Lung (tissue), 11 donors: ENCODE measurements at regions not wholly inside any gene's neighbourhood (a gene's known extent, or its start where the extent isn't known, plus 50 kb on each side); places are given as distances from the start of the nearest gene placed in this dataset.

ENCODE experiments used
- ATAC-seq: fragments of 200-7000 bp; cut with Tn5 transposase; one replicate; pipeline ENCODE4 v1.9.1; 2020; ENCODE audit warnings: moderate number of reproducible peaks; ENCODE audit not compliant: insufficient read depth, low FRiP score
- DNase-seq, 3 donors: peaks; one replicate each; pipeline ENCODE4 v3.0.0-alpha.2; 2013 to 2017
- H3K27ac ChIP-seq, 2 donors: one replicate each; pipeline ENCODE4 v1.5.1; 2013; ENCODE audit warnings: mild to moderate bottlenecking in 2 of 2, moderate library complexity in 2 of 2, control low read depth in 1 of 2, inconsistent platforms in 1 of 2, low read depth in 1 of 2, low read length in 1 of 2
- H3K27me3 ChIP-seq, 3 donors: one replicate each; pipeline ENCODE4 v1.5.1; 2013; ENCODE audit warnings: low read length in 2 of 3; ENCODE audit not compliant: control insufficient read depth in 3 of 3, insufficient read depth in 3 of 3
- H3K36me3 ChIP-seq, 4 donors: one replicate each; pipeline ENCODE4 v1.5.1; 2013; ENCODE audit warnings: low read length in 4 of 4, mild to moderate bottlenecking in 1 of 4, moderate library complexity in 1 of 4; ENCODE audit not compliant: control insufficient read depth in 4 of 4, insufficient read depth in 4 of 4
- H3K4me1 ChIP-seq, 5 donors: one replicate each; pipeline ENCODE4 v1.5.1; 2013; ENCODE audit warnings: low read length in 5 of 5, mild to moderate bottlenecking in 2 of 5, moderate library complexity in 1 of 5; ENCODE audit not compliant: control insufficient read depth in 5 of 5, insufficient read depth in 5 of 5
- H3K4me3 ChIP-seq: one replicate; pipeline ENCODE4 v1.5.1; 2013; ENCODE audit warnings: mild to moderate bottlenecking, control low read depth, moderate library complexity
- H3K9ac ChIP-seq, 2 donors: one replicate each; pipeline ENCODE4 v1.5.1; 2013; ENCODE audit warnings: low read length in 2 of 2, control low read depth in 1 of 2; ENCODE audit not compliant: insufficient read depth in 1 of 2
- H3K9me3 ChIP-seq, 4 donors: one replicate each; pipeline ENCODE4 v1.5.1; 2013; ENCODE audit warnings: low read length in 3 of 4, mild to moderate bottlenecking in 1 of 4, moderate library complexity in 1 of 4; ENCODE audit not compliant: control insufficient read depth in 4 of 4, insufficient read depth in 3 of 4
- CTCF ChIP-seq: IDR thresholded peaks from 2 replicates; pipeline ENCODE4 v1.5.1; 2012; ENCODE audit warnings: mild to moderate bottlenecking; ENCODE audit errors: control extremely low read depth, extremely low read depth
- WGBS, 2 donors: extraction: QIAGEN DNeasy Blood & Tissue Kit; methylation state at CpG; one replicate each; pipeline ENCODE4 v1.1.7; 2013; 5-methylcytosine and 5-hydroxymethylcytosine counted together
- donor health status: control.
- donor health status: control.
- donor health status: Bipolar disorder and iron deficiency.
- donor health status: healthy.
- donor health status: DM: yes; HTN: yes; CAD: no.

GRCh38 chr5:148760945-148761638 lies 65.3 kb upstream of the ADRB2 start:
- no peaks in the 10 kb centered on the region for H3K27me3 ChIP-seq
- peaks cover 0 to 3% (median 0%) of the 10 kb centered on the region in 5 donors for H3K4me1 ChIP-seq
- no peak overlapping the region for H3K9ac ChIP-seq
- no peak for TF ChIP-seq CTCF
- no peak overlapping the region for H3K4me3 ChIP-seq
- DNase-seq = no peak
- no peak for ATAC-seq
- no peak overlapping the region for H3K27ac ChIP-seq
- no peaks in the 10 kb centered on the region for H3K36me3 ChIP-seq
- H3K9me3 ChIP-seq = peaks cover 0 to 2% (median 0%) of the 10 kb centered on the region in 4 donors
- WGBS, 2 donors = 51 to 85% methylated on average over 2 of the region's 2 CpGs

GRCh38 chr5:148763996-148764395 lies 62.4 kb upstream of the ADRB2 start:
- no peak for TF ChIP-seq CTCF
- 72 to 75% methylated on average over 1 of the region's 1 CpG for WGBS, 2 donors

GRCh38 chr5:148765061-148765460 lies 61.4 kb upstream of the ADRB2 start:
- TF ChIP-seq CTCF = no peak
- WGBS, 2 donors = 56 to 98% methylated on average over 1 of the region's 1 CpG

More at GRCh38 chr5:148763996-148764395, 62.4 kb upstream of the ADRB2 start:
- no peak overlapping the region for H3K27ac ChIP-seq
- H3K4me1 ChIP-seq = peaks cover 0 to 2% (median 0%) of the 10 kb centered on the region in 5 donors
- peaks cover 0 to 2% (median 0%) of the 10 kb centered on the region in 4 donors for H3K9me3 ChIP-seq
- H3K4me3 ChIP-seq = no peak overlapping the region
- H3K36me3 ChIP-seq = no peaks in the 10 kb centered on the region
- no peak overlapping the region for H3K9ac ChIP-seq
- ATAC-seq (no peak), DNase-seq (no peak)
- no peaks in the 10 kb centered on the region for H3K27me3 ChIP-seq

More at GRCh38 chr5:148765061-148765460, 61.4 kb upstream of the ADRB2 start:
- H3K4me1 ChIP-seq = no peaks in the 10 kb centered on the region
- H3K27me3 ChIP-seq = no peaks in the 10 kb centered on the region
- H3K27ac ChIP-seq = no peak overlapping the region
- DNase-seq (no peak), ATAC-seq (no peak)
- H3K4me3 ChIP-seq = no peak overlapping the region
- no peaks in the 10 kb centered on the region for H3K36me3 ChIP-seq
- no peak overlapping the region for H3K9ac ChIP-seq
- H3K9me3 ChIP-seq = no peaks in the 10 kb centered on the region
